ENCODE measurements at regions not wholly inside any gene's neighbourhood (a gene's known extent, or its start where the extent isn't known, plus 50 kb on each side); places are given as distances from the start of the nearest gene placed in this dataset.

DNA sequence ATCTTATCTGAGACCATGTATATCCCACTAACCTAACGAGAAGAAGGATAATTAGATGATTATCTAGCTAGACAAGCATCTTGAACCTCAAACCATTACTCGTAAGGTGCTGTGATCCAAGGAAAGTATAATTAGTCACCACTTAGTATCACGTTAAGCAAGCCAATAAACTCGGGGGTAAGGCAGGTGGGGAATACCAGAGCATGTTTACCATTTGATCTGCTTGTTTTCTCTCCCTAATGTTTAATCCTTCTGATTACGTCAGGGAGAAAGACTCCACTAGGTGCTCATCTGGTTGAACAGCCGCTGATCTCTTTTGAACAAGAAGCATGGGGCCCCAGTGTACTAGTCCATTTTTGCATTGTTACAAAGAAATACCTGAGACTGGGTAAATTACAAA, 69.9 kb upstream of the SLC1A1 start:
- POLR2A ChIA-PET: no interaction called here
- ATAC-seq (ENCODE audit: poor library complexity): no peak
- Mint-ChIP-seq H3K27me3 (no peaks in the 10 kb centered on the region), H3K4me3 (no peak overlapping the region), H3K27ac (no peak overlapping the region), H3K4me1 (ENCODE audit: low read depth) (peaks cover 26% of the 10 kb centered on the region), H3K9me3 (no peaks in the 10 kb centered on the region), H3K36me3 (ENCODE audit: low read depth) (no peaks in the 10 kb centered on the region)
- peaks cover 8% of the 10 kb centered on the region for H3K4me1 ChIP-seq (ENCODE audit: insufficient read depth, low read length)
- no peaks in the 10 kb centered on the region for H3K9me3 ChIP-seq (ENCODE audit: control insufficient read depth in 1 of 2, insufficient read depth in 1 of 2, low read length in 2 of 2)
- no peak overlapping the region for H3K4me3 ChIP-seq (ENCODE audit: low read length)
- no peaks in the 10 kb centered on the region for H3K27me3 ChIP-seq (ENCODE audit: control insufficient read depth in 1 of 2, insufficient read depth in 2 of 2, low read length in 2 of 2)
- no peaks in the 10 kb centered on the region for H3K36me3 ChIP-seq (ENCODE audit: insufficient read depth, low read length)
- intact Hi-C loops (cut with DNase I, micrococcal nuclease): no loop called here
- no peak overlapping the region for H3K27ac ChIP-seq (ENCODE audit: low read depth in 1 of 2, low read length in 2 of 2)
- TF ChIP-seq, protein P1, sequence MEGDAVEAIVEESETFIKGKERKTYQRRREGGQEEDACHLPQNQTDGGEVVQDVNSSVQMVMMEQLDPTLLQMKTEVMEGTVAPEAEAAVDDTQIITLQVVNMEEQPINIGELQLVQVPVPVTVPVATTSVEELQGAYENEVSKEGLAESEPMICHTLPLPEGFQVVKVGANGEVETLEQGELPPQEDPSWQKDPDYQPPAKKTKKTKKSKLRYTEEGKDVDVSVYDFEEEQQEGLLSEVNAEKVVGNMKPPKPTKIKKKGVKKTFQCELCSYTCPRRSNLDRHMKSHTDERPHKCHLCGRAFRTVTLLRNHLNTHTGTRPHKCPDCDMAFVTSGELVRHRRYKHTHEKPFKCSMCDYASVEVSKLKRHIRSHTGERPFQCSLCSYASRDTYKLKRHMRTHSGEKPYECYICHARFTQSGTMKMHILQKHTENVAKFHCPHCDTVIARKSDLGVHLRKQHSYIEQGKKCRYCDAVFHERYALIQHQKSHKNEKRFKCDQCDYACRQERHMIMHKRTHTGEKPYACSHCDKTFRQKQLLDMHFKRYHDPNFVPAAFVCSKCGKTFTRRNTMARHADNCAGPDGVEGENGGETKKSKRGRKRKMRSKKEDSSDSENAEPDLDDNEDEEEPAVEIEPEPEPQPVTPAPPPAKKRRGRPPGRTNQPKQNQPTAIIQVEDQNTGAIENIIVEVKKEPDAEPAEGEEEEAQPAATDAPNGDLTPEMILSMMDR (IDR thresholded peaks at IDR 0.05): no peak
- CTCF ChIA-PET: no interaction called here
- no peak for DNase-seq

DNA sequence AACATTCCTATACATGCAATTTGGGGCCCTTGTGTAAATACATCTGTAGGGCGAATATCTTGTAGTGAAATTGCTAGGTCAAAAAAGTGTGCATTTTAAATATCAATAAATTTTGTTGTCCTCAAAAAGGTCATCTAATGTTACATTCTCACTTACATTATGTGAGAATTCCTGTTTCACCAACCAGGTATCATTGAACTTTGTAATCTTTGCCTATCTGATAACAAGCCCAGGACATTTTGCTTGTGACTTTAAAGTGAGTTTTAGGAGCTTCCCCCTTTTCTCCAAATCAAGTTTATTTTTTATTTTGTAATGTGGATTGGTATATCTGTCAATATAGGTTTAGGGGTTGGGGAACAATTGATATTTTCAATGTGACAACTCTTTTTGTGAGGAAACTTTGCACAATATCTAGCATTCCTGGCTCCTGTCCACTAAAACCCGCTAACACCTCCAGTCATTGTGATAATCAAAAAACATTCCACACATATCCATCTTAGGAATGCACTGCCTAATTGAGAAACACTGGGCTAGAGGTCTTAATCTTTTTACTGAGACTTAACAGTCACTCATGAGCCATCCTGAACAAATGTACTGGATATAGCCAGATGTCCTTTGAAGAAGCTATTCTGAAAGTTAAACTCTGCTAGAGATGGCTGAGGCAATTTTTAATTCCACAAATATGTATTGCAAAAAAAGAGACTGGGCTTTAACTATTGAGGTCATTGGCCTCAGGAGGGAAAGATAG, 72.5 kb upstream of the SLC1A1 start:
- Histone ChIP-seq H3K27me3 (ENCODE audit: control insufficient read depth in 1 of 2, insufficient read depth in 2 of 2, low read length in 2 of 2) (no peaks in the 10 kb centered on the region), H3K27ac (ENCODE audit: low read depth in 1 of 2, low read length in 2 of 2) (no peak overlapping the region), H3K4me3 (ENCODE audit: low read length) (no peak overlapping the region), H3K9me3 (ENCODE audit: control insufficient read depth in 1 of 2, insufficient read depth in 1 of 2, low read length in 2 of 2) (no peaks in the 10 kb centered on the region), H3K4me1 (ENCODE audit: insufficient read depth, low read length) (peaks cover 6% of the 10 kb centered on the region), H3K36me3 (ENCODE audit: insufficient read depth, low read length) (no peaks in the 10 kb centered on the region)
- Mint-ChIP-seq H3K9me3 (no peaks in the 10 kb centered on the region), H3K27me3 (no peaks in the 10 kb centered on the region), H3K27ac (no peak overlapping the region), H3K4me1 (ENCODE audit: low read depth) (peaks cover 16% of the 10 kb centered on the region), H3K36me3 (ENCODE audit: low read depth) (no peaks in the 10 kb centered on the region), H3K4me3 (no peak overlapping the region)
- DNase-seq (no peak), ATAC-seq (ENCODE audit: poor library complexity) (no peak)
- ChIA-PET CTCF (no interaction called here), POLR2A (no interaction called here)
- intact Hi-C loops (cut with DNase I, micrococcal nuclease): no loop called here
- TF ChIP-seq, protein P1 (IDR thresholded peaks at IDR 0.05): no peak

DNA sequence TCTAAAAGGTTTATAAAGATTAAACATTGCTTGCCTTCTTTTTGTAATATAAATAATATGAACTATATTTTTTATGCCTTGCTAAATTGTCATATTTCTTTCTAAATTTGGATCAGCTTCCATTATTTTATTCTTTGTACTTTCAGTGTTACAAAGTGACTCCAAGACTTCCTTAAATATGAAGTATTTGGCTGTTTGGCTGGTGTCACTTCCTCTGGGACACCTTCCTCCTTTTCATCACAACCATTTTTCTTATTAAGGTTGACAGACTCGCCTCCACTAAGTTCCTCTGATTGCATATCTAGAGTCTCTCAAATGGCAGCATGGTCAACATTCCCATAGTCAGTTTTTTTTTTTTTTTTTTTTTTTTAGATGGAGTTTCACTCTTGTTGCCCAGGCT, 73.8 kb upstream of the SLC1A1 start:
- Mint-ChIP-seq H3K27me3 (no peaks in the 10 kb centered on the region), H3K4me1 (ENCODE audit: low read depth) (peaks cover 3% of the 10 kb centered on the region), H3K27ac (no peak overlapping the region), H3K9me3 (no peaks in the 10 kb centered on the region), H3K4me3 (no peak overlapping the region), H3K36me3 (ENCODE audit: low read depth) (no peaks in the 10 kb centered on the region)
- ATAC-seq (ENCODE audit: poor library complexity) (no peak), DNase-seq (no peak)
- no peak overlapping the region for H3K27ac ChIP-seq (ENCODE audit: low read depth in 1 of 2, low read length in 2 of 2)
- ChIA-PET CTCF (no interaction called here), POLR2A (no interaction called here)
- H3K27me3 ChIP-seq (ENCODE audit: control insufficient read depth in 1 of 2, insufficient read depth in 2 of 2, low read length in 2 of 2): no peaks in the 10 kb centered on the region
- H3K4me1 ChIP-seq (ENCODE audit: insufficient read depth, low read length): no peaks in the 10 kb centered on the region
- no peak overlapping the region for H3K4me3 ChIP-seq (ENCODE audit: low read length)
- no peaks in the 10 kb centered on the region for H3K36me3 ChIP-seq (ENCODE audit: insufficient read depth, low read length)
- TF ChIP-seq, protein P1 (IDR thresholded peaks at IDR 0.05): no peak
- intact Hi-C loops (cut with DNase I, micrococcal nuclease): no loop called here
- H3K9me3 ChIP-seq (ENCODE audit: control insufficient read depth in 1 of 2, insufficient read depth in 1 of 2, low read length in 2 of 2): no peaks in the 10 kb centered on the region
